ENCODE measurements at regions not wholly inside any gene's neighbourhood (a gene's known extent, or its start where the extent isn't known, plus 50 kb on each side); places are given as distances from the start of the nearest gene placed in this dataset.
A peak's percentile ranks its signal among the peaks of the same experiment; 100 is the strongest.

DNA sequence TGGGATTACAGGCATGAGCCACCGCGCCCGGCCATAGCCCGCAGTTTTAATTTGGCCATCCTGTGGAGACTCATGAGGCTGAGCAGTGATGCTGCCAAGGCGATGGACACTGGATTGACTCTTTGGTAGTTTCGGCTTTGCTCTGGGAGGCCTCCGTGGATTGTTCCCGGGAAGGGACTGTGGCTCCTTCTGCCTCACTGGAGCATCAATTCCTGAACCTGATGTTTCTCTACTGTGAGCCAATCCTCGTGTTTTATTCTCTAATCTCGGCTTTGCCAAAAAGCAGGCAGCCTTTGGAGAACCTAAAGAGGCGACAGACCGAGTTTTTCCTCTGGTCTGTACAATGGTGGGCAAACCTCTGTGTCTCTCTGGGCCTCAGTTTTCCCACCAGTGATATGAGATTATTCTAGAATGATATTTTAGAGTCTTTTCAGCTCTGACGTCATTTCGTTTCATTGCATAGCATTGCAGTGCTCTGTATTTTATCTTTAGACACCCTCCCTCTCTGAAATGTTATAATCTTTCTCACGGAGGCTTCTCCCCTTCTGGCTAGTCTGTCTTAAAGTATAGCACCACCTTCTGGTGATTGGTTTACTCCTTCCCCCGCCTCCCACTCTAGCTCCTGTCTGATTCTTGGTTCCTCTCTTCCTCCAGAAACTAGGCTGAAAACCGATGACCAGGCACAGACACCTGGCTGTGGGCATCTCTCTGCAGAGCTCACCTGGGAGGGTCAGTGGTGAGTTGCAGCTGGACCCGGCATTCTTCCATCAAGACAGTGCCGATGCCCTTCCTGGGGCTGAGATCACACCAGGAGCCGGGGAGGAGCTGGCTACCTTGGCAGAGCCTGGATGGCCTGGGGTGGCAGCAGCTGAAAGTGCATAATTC, 341.3 kb downstream of the MYCN start:
- TF ChIP-seq, protein P1, sequence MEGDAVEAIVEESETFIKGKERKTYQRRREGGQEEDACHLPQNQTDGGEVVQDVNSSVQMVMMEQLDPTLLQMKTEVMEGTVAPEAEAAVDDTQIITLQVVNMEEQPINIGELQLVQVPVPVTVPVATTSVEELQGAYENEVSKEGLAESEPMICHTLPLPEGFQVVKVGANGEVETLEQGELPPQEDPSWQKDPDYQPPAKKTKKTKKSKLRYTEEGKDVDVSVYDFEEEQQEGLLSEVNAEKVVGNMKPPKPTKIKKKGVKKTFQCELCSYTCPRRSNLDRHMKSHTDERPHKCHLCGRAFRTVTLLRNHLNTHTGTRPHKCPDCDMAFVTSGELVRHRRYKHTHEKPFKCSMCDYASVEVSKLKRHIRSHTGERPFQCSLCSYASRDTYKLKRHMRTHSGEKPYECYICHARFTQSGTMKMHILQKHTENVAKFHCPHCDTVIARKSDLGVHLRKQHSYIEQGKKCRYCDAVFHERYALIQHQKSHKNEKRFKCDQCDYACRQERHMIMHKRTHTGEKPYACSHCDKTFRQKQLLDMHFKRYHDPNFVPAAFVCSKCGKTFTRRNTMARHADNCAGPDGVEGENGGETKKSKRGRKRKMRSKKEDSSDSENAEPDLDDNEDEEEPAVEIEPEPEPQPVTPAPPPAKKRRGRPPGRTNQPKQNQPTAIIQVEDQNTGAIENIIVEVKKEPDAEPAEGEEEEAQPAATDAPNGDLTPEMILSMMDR (IDR thresholded peaks at IDR 0.05): peak; percentile 34 to 62 (median 50)
- no peak for TF ChIP-seq POLR2A (IDR thresholded peaks at IDR 0.05)
